Activated CD8-positive, alpha-beta memory T cell treated with anti-CD3 and anti-CD28 coated beads, Interleukin-2, amount 50 U/mL, for 4 hours (primary cell): ENCODE measurements at regions not wholly inside any gene's neighbourhood (a gene's known extent, or its start where the extent isn't known, plus 50 kb on each side); places are given as distances from the start of the nearest gene placed in this dataset.

ENCODE experiments used
- DNase-seq: peaks from one replicate; pipeline ENCODE4 v3.0.0-alpha.2; 2020

DNA sequence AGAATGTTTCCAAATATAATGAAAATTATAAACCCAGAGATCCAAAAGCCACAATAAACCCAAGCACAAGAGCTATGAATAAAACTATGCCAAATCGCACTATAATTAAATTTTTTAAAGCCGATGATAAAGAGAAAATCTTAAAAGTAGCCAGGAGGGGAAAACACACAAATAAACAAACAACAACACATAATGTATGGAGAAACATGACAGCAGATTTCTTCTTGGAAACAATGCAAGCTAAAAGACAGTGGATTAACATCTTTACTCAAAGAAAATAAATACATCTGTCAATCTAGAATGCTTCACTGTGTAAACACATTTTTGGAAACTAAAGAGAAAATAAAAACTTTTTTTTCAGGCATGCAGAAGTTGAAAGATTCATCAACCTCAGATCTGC, 53.0 kb upstream of the SMOX start:
- DNase-seq: no peak

DNA sequence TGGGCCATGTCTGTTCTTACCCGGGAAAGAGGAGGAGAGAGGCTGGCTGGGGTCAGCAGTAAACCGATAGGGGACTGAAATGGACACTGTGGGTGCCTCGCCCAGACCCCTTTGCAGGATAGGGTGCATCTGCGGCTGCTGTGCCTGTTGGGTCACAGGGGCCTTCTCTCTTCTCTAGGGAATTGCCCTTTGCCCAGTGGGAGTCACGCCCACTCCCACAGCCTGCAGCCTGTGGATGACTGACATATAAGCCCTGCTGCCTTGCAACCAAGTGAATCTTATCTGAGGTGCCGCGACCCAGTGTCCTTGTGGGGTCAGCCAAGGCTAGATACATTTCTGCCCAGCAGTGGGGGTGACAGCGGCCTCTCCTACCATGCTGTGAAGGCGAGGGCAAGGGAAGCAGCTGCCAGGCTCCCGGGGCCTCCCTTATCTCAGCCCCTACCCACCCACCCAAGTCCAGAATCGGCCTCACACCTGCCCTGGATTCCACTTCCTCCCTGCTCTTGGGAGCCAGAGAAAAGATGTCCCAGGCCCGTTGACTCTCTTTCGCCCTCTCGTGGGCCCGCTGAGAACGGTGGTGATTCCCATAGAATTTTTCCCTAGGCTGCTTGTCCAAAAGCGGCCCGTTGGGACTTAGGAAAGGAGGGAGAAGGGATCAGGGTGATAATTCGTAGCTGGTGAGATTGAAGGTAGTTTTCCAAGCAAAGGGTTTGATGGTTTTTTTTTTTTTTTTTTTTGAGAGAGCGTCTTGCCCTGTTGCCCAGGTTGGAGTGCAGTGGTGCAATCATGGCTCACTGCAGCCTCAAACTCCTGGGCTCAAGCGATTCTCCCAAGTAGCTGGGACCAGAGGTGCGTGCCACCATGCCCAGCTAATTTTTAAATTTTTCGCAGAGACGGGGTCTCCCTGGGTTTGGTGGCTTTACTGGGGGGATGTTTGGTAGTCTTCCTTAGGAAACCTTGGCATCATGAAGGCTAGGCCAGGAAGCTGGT, 56.8 kb upstream of the SMOX start:
- peak; percentile 31 for DNase-seq

GRCh38 chr20:4090756-4091489, 57.7 kb upstream of the SMOX start:
- DNase-seq: no peak

DNA sequence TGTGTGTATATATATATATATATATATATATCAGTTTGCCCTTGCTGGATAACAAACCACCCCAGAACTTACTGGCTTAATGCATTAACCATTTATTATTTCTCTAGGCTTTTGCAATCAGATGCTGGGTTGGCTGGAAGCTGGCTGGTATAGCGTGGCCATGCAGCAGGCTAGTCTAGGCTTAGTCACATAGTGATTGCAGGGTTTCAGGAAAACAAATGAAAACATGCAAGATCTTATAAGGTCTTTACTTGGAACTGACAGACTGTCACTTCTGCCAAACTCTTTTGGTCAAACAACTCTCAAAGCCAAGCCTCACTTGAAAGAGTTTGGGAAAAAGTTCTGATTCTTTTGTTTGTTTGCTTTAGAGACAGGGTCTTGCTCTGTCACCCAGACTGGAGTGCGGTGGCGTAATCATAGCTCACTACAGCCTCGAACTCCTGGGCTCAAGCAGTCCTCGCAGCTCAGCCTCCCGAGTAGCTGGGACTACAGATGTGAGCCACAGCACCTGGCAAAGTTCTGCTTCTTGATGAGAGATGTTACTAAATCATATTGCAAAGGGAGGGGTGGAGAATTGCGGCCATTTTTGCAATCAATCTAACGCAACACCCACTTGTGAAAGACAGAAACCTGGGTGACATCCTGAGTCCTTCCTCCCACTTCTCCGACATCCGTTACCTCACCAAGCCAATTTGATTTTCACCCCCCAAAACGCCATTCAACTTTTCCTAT, 58.7 kb upstream of the SMOX start:
- no peak for DNase-seq

DNA sequence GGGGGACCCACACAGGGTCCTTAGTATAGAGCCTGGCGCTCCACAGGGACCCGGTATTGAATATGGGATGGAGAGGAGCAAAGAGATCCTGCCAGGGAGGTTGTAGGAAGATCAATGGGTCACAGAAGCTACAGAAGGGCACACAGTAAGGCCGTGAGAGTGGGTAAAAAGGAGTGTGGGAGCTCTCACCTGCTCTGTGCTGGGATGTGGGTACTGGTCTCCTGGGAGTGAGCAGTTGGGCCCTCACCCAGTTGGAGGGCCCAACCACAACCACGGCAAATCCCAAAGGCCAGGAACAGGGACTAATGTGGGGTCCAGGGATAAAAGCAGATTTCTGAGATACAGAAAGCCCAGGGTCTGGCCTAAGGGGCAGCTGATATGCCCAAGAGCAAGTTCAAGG, 59.9 kb upstream of the SMOX start:
- no peak for DNase-seq

GRCh38 chr20:4087923-4088322, 60.7 kb upstream of the SMOX start:
- DNase-seq: no peak

DNA sequence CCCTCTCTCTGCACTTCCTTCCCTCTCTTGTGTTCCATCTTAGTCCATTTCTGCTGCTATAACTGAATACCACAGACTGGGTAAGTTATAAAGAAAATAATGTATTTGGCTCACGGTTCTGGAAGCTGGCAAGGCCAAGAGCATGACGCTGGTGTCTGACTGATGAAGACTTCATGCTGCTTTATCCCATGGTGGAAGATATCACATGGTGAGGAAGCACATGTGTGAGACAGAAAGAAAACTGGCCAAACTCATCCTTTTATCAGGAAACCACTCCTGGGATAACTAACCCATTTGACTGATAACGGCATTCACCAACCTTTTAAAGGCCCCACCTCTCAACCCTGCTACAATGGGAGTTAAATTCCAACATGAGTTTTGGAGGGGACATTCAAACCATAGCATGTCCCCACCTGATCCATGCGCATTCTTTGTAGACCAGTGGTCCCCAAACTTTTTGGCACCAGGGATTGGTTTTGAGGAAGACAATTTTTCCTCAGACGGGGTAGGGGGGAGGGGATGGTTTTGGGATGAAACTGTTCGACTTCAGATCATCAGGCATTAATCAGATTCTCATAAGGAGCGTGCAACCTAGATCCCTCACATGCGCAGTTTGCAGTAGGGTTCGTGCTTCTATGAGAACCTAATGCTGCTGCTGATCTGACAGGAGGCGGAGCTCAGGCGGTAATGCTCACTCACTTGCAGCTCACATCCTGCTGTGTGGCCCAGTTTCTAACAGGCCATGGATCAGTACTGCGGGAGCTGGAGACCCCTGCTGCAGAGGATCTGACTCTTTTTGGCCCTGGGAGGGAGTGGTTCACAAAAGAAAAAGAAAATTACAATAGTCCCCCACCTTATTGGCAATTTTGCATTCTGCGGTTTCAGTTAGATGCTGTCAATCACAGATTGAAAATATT, 61.6 kb upstream of the SMOX start:
- no peak for DNase-seq

- DNase-seq: no peak
These were observed 63.9 kb upstream of the SMOX start for GRCh38 chr20:4084721-4085120.

- DNase-seq: no peak
These were observed 64.5 kb upstream of the SMOX start for GRCh38 chr20:4084096-4084495.

GRCh38 chr20:4083098-4083865, 65.3 kb upstream of the SMOX start:
- no peak for DNase-seq

- DNase-seq: peak; percentile 25
These were observed 66.1 kb upstream of the SMOX start for GRCh38 chr20:4082406-4083097.

- DNase-seq: no peak
These were observed 66.1 kb upstream of the RNF24 start for GRCh38 chr20:4081421-4081820.

- no peak for DNase-seq
These were observed 61.3 kb upstream of the RNF24 start for GRCh38 chr20:4076671-4077070.

DNA sequence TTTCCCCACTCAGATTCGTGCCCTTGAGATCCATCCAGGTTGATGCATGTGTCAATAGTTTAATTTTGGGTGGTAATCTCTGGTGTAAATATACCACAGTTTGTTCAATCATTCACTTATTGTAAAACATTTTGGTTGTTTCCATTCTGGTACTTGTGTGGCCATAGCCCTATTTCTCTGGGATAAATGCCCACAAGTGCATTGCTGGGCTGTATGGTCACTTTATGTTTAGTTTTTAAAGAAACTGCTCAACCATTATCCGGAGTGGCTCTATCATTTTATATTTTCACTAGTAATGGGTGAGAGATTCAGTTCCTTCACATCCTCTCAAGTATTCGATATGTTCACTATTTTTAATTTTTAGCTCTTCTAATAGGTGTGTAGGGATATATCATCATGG, 60.7 kb upstream of the RNF24 start:
- DNase-seq: no peak

DNA sequence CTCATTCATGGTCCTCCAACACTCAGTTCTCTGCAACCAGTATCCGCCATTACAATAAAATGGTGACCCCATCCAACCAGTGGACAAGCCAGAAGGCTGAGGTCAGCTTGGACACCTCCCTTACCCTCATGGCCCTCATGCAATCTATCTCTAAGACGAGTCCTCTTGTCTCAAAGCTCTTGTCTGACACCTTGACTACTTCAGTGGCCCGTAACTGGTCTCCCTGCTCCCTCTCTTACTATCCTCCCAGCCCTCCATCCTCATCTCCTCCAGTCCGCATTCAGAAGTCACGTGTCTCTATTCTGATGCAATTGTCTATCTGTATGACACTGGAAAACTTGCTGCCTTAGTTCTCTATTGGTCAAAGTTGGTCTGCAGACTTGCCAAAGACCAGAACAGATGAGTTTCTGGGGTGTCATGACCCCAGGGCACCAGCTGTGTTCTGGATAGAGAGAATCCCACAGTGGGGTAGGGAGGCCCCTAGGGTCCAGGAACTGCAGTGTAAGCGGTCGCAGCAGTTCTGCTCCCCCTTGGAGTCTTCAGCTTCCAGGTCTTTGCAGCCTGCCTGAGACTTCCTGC, 59.6 kb upstream of the RNF24 start:
- no peak for DNase-seq

- DNase-seq: no peak
These were observed 58.7 kb upstream of the RNF24 start for GRCh38 chr20:4073852-4074741.

GRCh38 chr20:4071178-4071693, 55.9 kb upstream of the RNF24 start:
- no peak for DNase-seq

GRCh38 chr20:4070323-4071177, 55.2 kb upstream of the RNF24 start:
- DNase-seq: no peak
